Panc1 (cell line): ENCODE measurements at regions not wholly inside any gene's neighbourhood (a gene's known extent, or its start where the extent isn't known, plus 50 kb on each side); places are given as distances from the start of the nearest gene placed in this dataset.

Experiments
- ATAC-seq: fragments of 200-7000 bp; cut with Tn5 transposase; 2 replicates; pipeline ENCODE4 v1.9.1; 2020; ENCODE audit warnings: mild to moderate bottlenecking, moderate library complexity
- BruUV-seq: library from RNA; stranded (reverse); fragments of 400-500 nt; replicated peaks from 2 replicates; lab custom pipeline; 2021; lab: Mats Ljungman, UMichigan
- CTCF ChIA-PET: fragments of 300-600 bp; sonication (Branson Sonifier 250); formaldehyde crosslinking; loops from one replicate; lab custom pipeline; 2022; ENCODE audit warnings: antibody characterized with exemption; lab: Charles Lee
- POLR2A ChIA-PET: fragments of 300-600 bp; sonication (Branson Sonifier 250); formaldehyde crosslinking; loops from one replicate; lab custom pipeline; 2022; ENCODE audit warnings: antibody characterized with exemption; lab: Charles Lee
- DNase-seq: peaks from one replicate; pipeline ENCODE4 v3.0.0-alpha.2; 2010; ENCODE audit warnings: low read depth, low spot score
- H3K27ac ChIP-seq: 2 replicates; pipeline ENCODE4 v1.5.1; 2011; ENCODE audit warnings: mild to moderate bottlenecking, low read length, inconsistent platforms
- H3K27me3 ChIP-seq: fragments of 200-500 bp; sonication (Bioruptor generic); 2 replicates; pipeline ENCODE4 v1.6.0; 2014; ENCODE audit warnings: low read length, inconsistent platforms; ENCODE audit not compliant: control insufficient read depth, insufficient read depth
- H3K36me3 ChIP-seq: fragments of 200-500 bp; sonication (Bioruptor generic); 2 replicates; pipeline ENCODE4 v1.5.1; 2014; ENCODE audit warnings: inconsistent platforms, mild to moderate bottlenecking, low read length, moderate library complexity; ENCODE audit not compliant: control insufficient read depth, insufficient read depth
- H3K4me1 ChIP-seq: 2 replicates; pipeline ENCODE4 v1.5.1; 2011; ENCODE audit warnings: inconsistent platforms, mild to moderate bottlenecking, low read length, moderate library complexity; ENCODE audit not compliant: control insufficient read depth, insufficient read depth
- H3K4me3 ChIP-seq, 2 experiments: 2 replicates each; pipeline ENCODE4 v1.5.1; 2011 to 2012; ENCODE audit warnings: low read depth in 2 of 2, low read length in 2 of 2, mild to moderate bottlenecking in 2 of 2, inconsistent platforms in 1 of 2, moderate library complexity in 1 of 2
- H3K9me3 ChIP-seq: fragments of 200-500 bp; sonication (Bioruptor generic); 2 replicates; pipeline ENCODE4 v1.5.1; 2014; ENCODE audit warnings: low read depth, mild to moderate bottlenecking, inconsistent platforms, low read length, moderate library complexity; ENCODE audit not compliant: control insufficient read depth, insufficient read depth
- POLR2AphosphoS5 ChIP-seq: IDR thresholded peaks from 2 replicates; pipeline ENCODE4 v1.6.1; 2012; ENCODE audit warnings: mild to moderate bottlenecking, low read depth, low read length, moderate library complexity
- SIN3A ChIP-seq: IDR thresholded peaks from 2 replicates; pipeline ENCODE4 v1.6.1; 2012; ENCODE audit warnings: low read depth, mild to moderate bottlenecking, low read length, moderate library complexity, borderline replicate concordance; ENCODE audit not compliant: insufficient read depth
- TCF7L2 ChIP-seq: IDR thresholded peaks from 2 replicates; pipeline ENCODE4 v1.6.1; 2011; ENCODE audit warnings: mild to moderate bottlenecking, low read depth, low read length, inconsistent platforms
- in situ Hi-C: cut with HindIII; loops from 2 replicates; pipeline ENCODE4 v1.10.0; 2016; ENCODE audit warnings: low sequenced_read_pairs, low pct_unique_long_range_greater_than_20kb
- intact Hi-C: fragments of 100-400 bp; cut with micrococcal nuclease; formaldehyde crosslinking; loops from one replicate; pipeline ENCODE4 v1.10.0; 2022; ENCODE audit not compliant: unreplicated experiment
- TF ChIP-seq, protein P1 (sequence below), 2 experiments: IDR thresholded peaks; 2 replicates each; pipeline ENCODE4 v1.6.1; 2011 to 2012; ENCODE audit warnings: low read depth in 2 of 2, control low read depth in 1 of 2, low read length in 1 of 2, mild to moderate bottlenecking in 1 of 2, moderate library complexity in 1 of 2; ENCODE audit not compliant: insufficient read depth in 1 of 2
- TF ChIP-seq, protein P2 (sequence below): fragments of 450-650 bp; IDR thresholded peaks from 2 replicates; pipeline ENCODE4 v1.5.1; 2017; ENCODE audit warnings: mild to moderate bottlenecking

GRCh38 chr5:135203019-135203418 is 169.0 kb upstream of the PITX1 start:
- Histone ChIP-seq H3K27me3 (peaks cover 19% of the 10 kb centered on the region), H3K4me1 (no peaks in the 10 kb centered on the region; the same call in 1 of the 2 replicates), H3K27ac (no peak overlapping the region), H3K4me3 (no peak overlapping the region), H3K36me3 (no peaks in the 10 kb centered on the region), H3K9me3 (peaks cover 16% of the 10 kb centered on the region; the same call in 1 of the 2 replicates)
- ChIA-PET POLR2A (no interaction called here), CTCF (interaction anchor here (1.6 kb wide), 1 partner anchor 10 kb away, joined by 7 read pairs; no protein-coding TSS in a partner anchor)
- BruUV-seq, result no TSS peak
- ATAC-seq (no peak), DNase-seq (no peak)
- intact Hi-C loops (no loop called here), in situ Hi-C loops (no loop called here)
- TF ChIP-seq TCF7L2 (no peak), SIN3A (no peak), POLR2AphosphoS5 (no peak)
- TF ChIP-seq, protein P1, sequence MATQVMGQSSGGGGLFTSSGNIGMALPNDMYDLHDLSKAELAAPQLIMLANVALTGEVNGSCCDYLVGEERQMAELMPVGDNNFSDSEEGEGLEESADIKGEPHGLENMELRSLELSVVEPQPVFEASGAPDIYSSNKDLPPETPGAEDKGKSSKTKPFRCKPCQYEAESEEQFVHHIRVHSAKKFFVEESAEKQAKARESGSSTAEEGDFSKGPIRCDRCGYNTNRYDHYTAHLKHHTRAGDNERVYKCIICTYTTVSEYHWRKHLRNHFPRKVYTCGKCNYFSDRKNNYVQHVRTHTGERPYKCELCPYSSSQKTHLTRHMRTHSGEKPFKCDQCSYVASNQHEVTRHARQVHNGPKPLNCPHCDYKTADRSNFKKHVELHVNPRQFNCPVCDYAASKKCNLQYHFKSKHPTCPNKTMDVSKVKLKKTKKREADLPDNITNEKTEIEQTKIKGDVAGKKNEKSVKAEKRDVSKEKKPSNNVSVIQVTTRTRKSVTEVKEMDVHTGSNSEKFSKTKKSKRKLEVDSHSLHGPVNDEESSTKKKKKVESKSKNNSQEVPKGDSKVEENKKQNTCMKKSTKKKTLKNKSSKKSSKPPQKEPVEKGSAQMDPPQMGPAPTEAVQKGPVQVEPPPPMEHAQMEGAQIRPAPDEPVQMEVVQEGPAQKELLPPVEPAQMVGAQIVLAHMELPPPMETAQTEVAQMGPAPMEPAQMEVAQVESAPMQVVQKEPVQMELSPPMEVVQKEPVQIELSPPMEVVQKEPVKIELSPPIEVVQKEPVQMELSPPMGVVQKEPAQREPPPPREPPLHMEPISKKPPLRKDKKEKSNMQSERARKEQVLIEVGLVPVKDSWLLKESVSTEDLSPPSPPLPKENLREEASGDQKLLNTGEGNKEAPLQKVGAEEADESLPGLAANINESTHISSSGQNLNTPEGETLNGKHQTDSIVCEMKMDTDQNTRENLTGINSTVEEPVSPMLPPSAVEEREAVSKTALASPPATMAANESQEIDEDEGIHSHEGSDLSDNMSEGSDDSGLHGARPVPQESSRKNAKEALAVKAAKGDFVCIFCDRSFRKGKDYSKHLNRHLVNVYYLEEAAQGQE (IDR thresholded peaks at IDR 0.05; ENCODE audit: insufficient read depth in 1 of 2, low read depth in 2 of 2, low read length in 1 of 2), result no peak
- TF ChIP-seq, protein P2, sequence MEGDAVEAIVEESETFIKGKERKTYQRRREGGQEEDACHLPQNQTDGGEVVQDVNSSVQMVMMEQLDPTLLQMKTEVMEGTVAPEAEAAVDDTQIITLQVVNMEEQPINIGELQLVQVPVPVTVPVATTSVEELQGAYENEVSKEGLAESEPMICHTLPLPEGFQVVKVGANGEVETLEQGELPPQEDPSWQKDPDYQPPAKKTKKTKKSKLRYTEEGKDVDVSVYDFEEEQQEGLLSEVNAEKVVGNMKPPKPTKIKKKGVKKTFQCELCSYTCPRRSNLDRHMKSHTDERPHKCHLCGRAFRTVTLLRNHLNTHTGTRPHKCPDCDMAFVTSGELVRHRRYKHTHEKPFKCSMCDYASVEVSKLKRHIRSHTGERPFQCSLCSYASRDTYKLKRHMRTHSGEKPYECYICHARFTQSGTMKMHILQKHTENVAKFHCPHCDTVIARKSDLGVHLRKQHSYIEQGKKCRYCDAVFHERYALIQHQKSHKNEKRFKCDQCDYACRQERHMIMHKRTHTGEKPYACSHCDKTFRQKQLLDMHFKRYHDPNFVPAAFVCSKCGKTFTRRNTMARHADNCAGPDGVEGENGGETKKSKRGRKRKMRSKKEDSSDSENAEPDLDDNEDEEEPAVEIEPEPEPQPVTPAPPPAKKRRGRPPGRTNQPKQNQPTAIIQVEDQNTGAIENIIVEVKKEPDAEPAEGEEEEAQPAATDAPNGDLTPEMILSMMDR, result no peak

DNA sequence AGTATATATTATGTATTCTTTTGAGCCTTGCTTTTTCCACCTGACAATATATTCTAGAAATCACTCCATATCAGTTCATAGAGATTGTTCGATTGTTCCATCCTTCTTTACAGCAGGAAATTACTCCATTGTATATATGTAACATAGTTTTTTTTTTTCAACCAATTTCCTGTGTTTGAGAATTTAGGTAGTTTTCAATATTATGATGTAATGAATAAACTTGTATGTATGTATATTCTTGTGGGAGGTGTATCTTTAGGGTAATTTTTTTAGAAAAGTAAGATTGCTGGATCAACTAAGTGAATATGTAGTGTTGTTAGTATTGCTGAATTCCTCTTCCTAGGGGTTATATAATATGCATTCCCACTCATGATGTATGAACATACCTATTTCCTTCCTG is 165.9 kb upstream of the PITX1 start:
- Histone ChIP-seq H3K36me3 (no peaks in the 10 kb centered on the region), H3K9me3 (peaks cover 16% of the 10 kb centered on the region; the same call in 1 of the 2 replicates), H3K27me3 (peaks cover 19% of the 10 kb centered on the region), H3K27ac (no peak overlapping the region), H3K4me3 (no peak overlapping the region), H3K4me1 (no peaks in the 10 kb centered on the region)
- CTCF ChIA-PET, result no interaction called here
- no TSS peak for BruUV-seq
- in situ Hi-C loops (no loop called here), intact Hi-C loops (no loop called here)
- TF ChIP-seq, protein P1 (IDR thresholded peaks at IDR 0.05; ENCODE audit: insufficient read depth in 1 of 2, low read depth in 2 of 2, low read length in 1 of 2), result no peak
- TF ChIP-seq POLR2AphosphoS5 (no peak), SIN3A (no peak), TCF7L2 (no peak)
- TF ChIP-seq, protein P2, result no peak
- no peak for DNase-seq
- POLR2A ChIA-PET, result no interaction called here
- no peak for ATAC-seq
